Superior temporal gyrus (tissue), 1 donor: ENCODE measurements at regions not wholly inside any gene's neighbourhood (a gene's known extent, or its start where the extent isn't known, plus 50 kb on each side); places are given as distances from the start of the nearest gene placed in this dataset.
"Not testable (repeated sequence)": the region's sequence is repeated elsewhere in the genome, so short reads cannot be mapped to it uniquely, and the experiment has no call there.

Source experiments
- DNase-seq: peaks from one replicate; pipeline ENCODE4 v3.0.0-alpha.2; 2016; ENCODE audit errors: extremely low spot score

GRCh38 chr6:11452106-11452505 lies 85.4 kb upstream of the TMEM170B start:
- DNase-seq, result not testable (repeated sequence)

- DNase-seq, result no peak
These were observed 87.5 kb upstream of the TMEM170B start for GRCh38 chr6:11450037-11450436.

- no peak for DNase-seq
These were observed 88.1 kb upstream of the TMEM170B start for GRCh38 chr6:11449408-11449807.

GRCh38 chr6:11448038-11448437 lies 89.5 kb upstream of the TMEM170B start:
- DNase-seq, result no peak

GRCh38 chr6:11447265-11447664 lies 90.3 kb upstream of the TMEM170B start:
- no peak for DNase-seq

- DNase-seq, result no peak
These were observed 92.4 kb upstream of the TMEM170B start for GRCh38 chr6:11445146-11445545.

- not testable (repeated sequence) for DNase-seq
These were observed 94.4 kb upstream of the TMEM170B start for GRCh38 chr6:11443125-11443524.

GRCh38 chr6:11442495-11442894 lies 95.1 kb upstream of the TMEM170B start:
- no peak for DNase-seq

- DNase-seq, result no peak
These were observed 97.7 kb upstream of the TMEM170B start for GRCh38 chr6:11439876-11440275.

- DNase-seq, result no peak
These were observed 98.5 kb upstream of the TMEM170B start for GRCh38 chr6:11439017-11439420.

GRCh38 chr6:11437824-11438459 lies 99.6 kb upstream of the TMEM170B start:
- no peak for DNase-seq

- no peak for DNase-seq
These were observed 100.9 kb upstream of the TMEM170B start for GRCh38 chr6:11436508-11437096.

- DNase-seq, result no peak
These were observed 102.8 kb upstream of the TMEM170B start for GRCh38 chr6:11434565-11435326.

- no peak for DNase-seq
These were observed 103.7 kb upstream of the TMEM170B start for GRCh38 chr6:11433860-11434259.

GRCh38 chr6:11432713-11433450 lies 104.7 kb upstream of the TMEM170B start:
- peak; percentile 44 for DNase-seq

- no peak for DNase-seq
These were observed 105.5 kb upstream of the TMEM170B start for GRCh38 chr6:11432091-11432490.

- no peak for DNase-seq
These were observed 106.1 kb upstream of the TMEM170B start for GRCh38 chr6:11431455-11431937.

- no peak for DNase-seq
These were observed 107.5 kb upstream of the TMEM170B start for GRCh38 chr6:11430036-11430435.

- no peak for DNase-seq
These were observed 108.0 kb upstream of the TMEM170B start for GRCh38 chr6:11429577-11429976.

GRCh38 chr6:11428895-11429294 lies 108.7 kb upstream of the TMEM170B start:
- DNase-seq, result no peak

GRCh38 chr6:11428371-11428770 lies 109.2 kb upstream of the TMEM170B start:
- DNase-seq, result no peak

GRCh38 chr6:11427723-11428245 lies 109.8 kb upstream of the TMEM170B start:
- DNase-seq, result no peak
